Activated B cell treated with CpG ODN at 0.5 μM for 24 hours (primary cell): ENCODE measurements at regions not wholly inside any gene's neighbourhood (a gene's known extent, or its start where the extent isn't known, plus 50 kb on each side); places are given as distances from the start of the nearest gene placed in this dataset.
A peak's percentile ranks its signal among the peaks of the same experiment; 100 is the strongest.

Source experiments
- ATAC-seq: fragments of 200-7000 bp; cut with Tn5 transposase; one replicate; pipeline ENCODE4 v1.10.0; 2021; ENCODE audit warnings: low read depth, mild to moderate bottlenecking, moderate library complexity
- CTCF ChIA-PET: fragments of 350-600 bp; sonication (Branson Sonifier 250); formaldehyde crosslinking; loops from one replicate; lab custom pipeline; 2021; ENCODE audit warnings: antibody characterized with exemption; lab: Charles Lee
- POLR2A ChIA-PET: fragments of 350-600 bp; sonication (Branson Sonifier 250); formaldehyde crosslinking; loops from one replicate; lab custom pipeline; 2021; ENCODE audit warnings: antibody characterized with exemption; lab: Charles Lee
- DNase-seq: peaks from one replicate; pipeline ENCODE4 v3.0.0; 2022
- H3K27ac Mint-ChIP-seq: one replicate; pipeline ENCODE4 v1.8.0; 2020; ENCODE audit warnings: mixed read lengths
- H3K27me3 Mint-ChIP-seq: one replicate; pipeline ENCODE4 v1.8.0; 2021; ENCODE audit warnings: mixed read lengths
- H3K36me3 Mint-ChIP-seq: one replicate; pipeline ENCODE4 v1.8.0; 2021; ENCODE audit warnings: low read depth, mixed read lengths
- H3K4me1 Mint-ChIP-seq: one replicate; pipeline ENCODE4 v1.8.0; 2021; ENCODE audit warnings: mixed read lengths
- H3K4me3 Mint-ChIP-seq: one replicate; pipeline ENCODE4 v1.8.0; 2020; ENCODE audit warnings: mild to moderate bottlenecking, mixed read lengths
- H3K9me3 Mint-ChIP-seq: one replicate; pipeline ENCODE4 v1.8.0; 2020; ENCODE audit warnings: mixed read lengths
- CTCF ChIP-seq: fragments of 200-600 bp; IDR thresholded peaks from one replicate; pipeline ENCODE4 v1.8.0; 2022; ENCODE audit warnings: antibody characterized with exemption, mild to moderate bottlenecking
- intact Hi-C: fragments of 100-400 bp; cut with micrococcal nuclease; formaldehyde crosslinking; loops from one replicate; pipeline ENCODE4 v1.15.1; 2024

GRCh38 chr6:137413482-137413881, 80.7 kb downstream of the OLIG3 start:
- CTCF ChIA-PET: interaction anchor here (1.2 kb wide), 1 partner anchor 337 kb away, joined by 3 read pairs; no protein-coding TSS in a partner anchor
- H3K27ac Mint-ChIP-seq: no peak overlapping the region
- H3K36me3 Mint-ChIP-seq: no peaks in the 10 kb centered on the region
- DNase-seq (no peak), ATAC-seq (no peak)
- H3K4me1 Mint-ChIP-seq: peaks cover 11% of the 10 kb centered on the region
- POLR2A ChIA-PET: no interaction called here
- no peak for TF ChIP-seq CTCF
- peaks cover 2% of the 10 kb centered on the region for H3K27me3 Mint-ChIP-seq
- intact Hi-C loops: no loop called here
- no peaks in the 10 kb centered on the region for H3K9me3 Mint-ChIP-seq
- no peak overlapping the region for H3K4me3 Mint-ChIP-seq

- TF ChIP-seq CTCF: no peak
- ChIA-PET POLR2A (interaction anchor here (0.9 kb wide), 1 partner anchor 11 kb away, joined by 3 read pairs; no protein-coding TSS in a partner anchor), CTCF (interaction anchor here (1.2 kb wide), 1 partner anchor 336 kb away, joined by 3 read pairs; no protein-coding TSS in a partner anchor)
- DNase-seq: no peak
- Mint-ChIP-seq H3K4me1 (peaks cover 11% of the 10 kb centered on the region), H3K27ac (no peak overlapping the region), H3K36me3 (no peaks in the 10 kb centered on the region), H3K4me3 (no peak overlapping the region), H3K9me3 (no peaks in the 10 kb centered on the region), H3K27me3 (peaks cover 2% of the 10 kb centered on the region)
- intact Hi-C loops: no loop called here
- ATAC-seq: no peak
Measured at GRCh38 chr6:137412562-137412961, 81.6 kb downstream of the OLIG3 start.

- no peaks in the 10 kb centered on the region for H3K27me3 Mint-ChIP-seq
- ChIA-PET CTCF (no interaction called here), POLR2A (no interaction called here)
- H3K4me1 Mint-ChIP-seq: peaks cover 9% of the 10 kb centered on the region
- H3K9me3 Mint-ChIP-seq: peaks cover 9% of the 10 kb centered on the region
- no peak for TF ChIP-seq CTCF
- ATAC-seq (no peak), DNase-seq (no peak)
- H3K27ac Mint-ChIP-seq: no peak overlapping the region
- intact Hi-C loops: no loop called here
- H3K36me3 Mint-ChIP-seq: no peaks in the 10 kb centered on the region
- H3K4me3 Mint-ChIP-seq: no peak overlapping the region
Measured at GRCh38 chr6:137409266-137409777, 84.9 kb downstream of the OLIG3 start.

- peaks cover 9% of the 10 kb centered on the region for H3K9me3 Mint-ChIP-seq
- DNase-seq: no peak
- ATAC-seq: no peak
- H3K4me3 Mint-ChIP-seq: no peak overlapping the region
- H3K4me1 Mint-ChIP-seq: peaks cover 9% of the 10 kb centered on the region
- H3K36me3 Mint-ChIP-seq: no peaks in the 10 kb centered on the region
- H3K27ac Mint-ChIP-seq: no peak overlapping the region
- POLR2A ChIA-PET: no interaction called here
- no peak for TF ChIP-seq CTCF
- no peaks in the 10 kb centered on the region for H3K27me3 Mint-ChIP-seq
- CTCF ChIA-PET: no interaction called here
- intact Hi-C loops: no loop called here
Measured at GRCh38 chr6:137407816-137408215, 86.4 kb downstream of the OLIG3 start.

GRCh38 chr6:137405806-137406205, 88.4 kb downstream of the OLIG3 start:
- Mint-ChIP-seq H3K27me3 (no peaks in the 10 kb centered on the region), H3K4me3 (no peak overlapping the region), H3K4me1 (peaks cover 9% of the 10 kb centered on the region), H3K9me3 (peaks cover 9% of the 10 kb centered on the region), H3K27ac (peak overlapping the region; percentile 20), H3K36me3 (no peaks in the 10 kb centered on the region)
- no peak for DNase-seq
- ChIA-PET POLR2A (no interaction called here), CTCF (interaction anchor here (1.3 kb wide), 1 partner anchor 10 kb away, joined by 6 read pairs; no protein-coding TSS in a partner anchor)
- TF ChIP-seq CTCF: no peak
- intact Hi-C loops: no loop called here
- ATAC-seq: no peak
